K562 (cell line): ENCODE measurements at regions not wholly inside any gene's neighbourhood (a gene's known extent, or its start where the extent isn't known, plus 50 kb on each side); places are given as distances from the start of the nearest gene placed in this dataset.

Experiments
- JUND ChIP-seq, 2 experiments: IDR thresholded peaks; 2 replicates in 1 of 2; 3 replicates in 1 of 2; pipeline ENCODE4 v1.6.1; 2011; ENCODE audit warnings: borderline replicate concordance in 2 of 2, low read depth in 2 of 2, low read length in 2 of 2, improper control_type of control experiment in 1 of 2, missing biosample characterization in 1 of 2, missing genetic modification characterization in 1 of 2, missing genetic modification reagents in 1 of 2
- TF ChIP-seq, protein P1 (sequence below): fragments of 250-450 bp; sonication (Bioruptor Pico); IDR thresholded peaks from 2 replicates; pipeline ENCODE4 v1.8.0; 2022; ENCODE audit warnings: inconsistent platforms, mild to moderate bottlenecking, moderate library complexity, borderline replicate concordance

DNA sequence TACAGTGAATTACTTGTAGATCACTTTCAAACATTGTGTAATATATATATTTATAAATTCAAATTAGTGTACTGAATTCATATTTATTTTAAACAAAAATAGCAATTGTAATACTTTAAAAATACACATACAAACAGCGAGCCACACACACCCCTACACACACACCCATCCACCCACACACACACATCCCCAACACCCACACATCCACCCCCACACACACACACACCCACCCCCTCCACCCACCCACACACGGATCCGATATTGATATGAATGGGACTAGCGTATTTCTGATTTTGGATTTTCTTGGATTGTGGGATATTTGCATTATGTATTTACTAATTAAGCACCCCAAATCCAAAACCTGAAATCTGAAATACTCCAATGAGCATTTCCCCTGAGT lies 451.2 kb downstream of the PCDH7 start:
- no peak for TF ChIP-seq JUND (IDR thresholded peaks at IDR 0.05; ENCODE audit: borderline replicate concordance, low read depth, low read length)
- TF ChIP-seq JUND (tag; IDR thresholded peaks at IDR 0.05; ENCODE audit: borderline replicate concordance, low read depth, low read length), result no peak
- TF ChIP-seq, protein P1, sequence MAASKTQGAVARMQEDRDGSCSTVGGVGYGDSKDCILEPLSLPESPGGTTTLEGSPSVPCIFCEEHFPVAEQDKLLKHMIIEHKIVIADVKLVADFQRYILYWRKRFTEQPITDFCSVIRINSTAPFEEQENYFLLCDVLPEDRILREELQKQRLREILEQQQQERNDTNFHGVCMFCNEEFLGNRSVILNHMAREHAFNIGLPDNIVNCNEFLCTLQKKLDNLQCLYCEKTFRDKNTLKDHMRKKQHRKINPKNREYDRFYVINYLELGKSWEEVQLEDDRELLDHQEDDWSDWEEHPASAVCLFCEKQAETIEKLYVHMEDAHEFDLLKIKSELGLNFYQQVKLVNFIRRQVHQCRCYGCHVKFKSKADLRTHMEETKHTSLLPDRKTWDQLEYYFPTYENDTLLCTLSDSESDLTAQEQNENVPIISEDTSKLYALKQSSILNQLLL (CRISPR knock-in tag), result no peak
